Sigmoid colon (tissue), 6 donors: ENCODE measurements at regions not wholly inside any gene's neighbourhood (a gene's known extent, or its start where the extent isn't known, plus 50 kb on each side); places are given as distances from the start of the nearest gene placed in this dataset.

Source experiments
- DNase-seq: peaks from one replicate; pipeline ENCODE4 v3.0.0-alpha.2; 2019
- H3K27ac ChIP-seq, 4 donors: fragments of 200-600 bp; sonication (generic); one replicate each; pipeline ENCODE4 v1.5.1; 2016 to 2019; ENCODE audit warnings: mild to moderate bottlenecking in 1 of 4
- H3K27me3 ChIP-seq, 3 donors: fragments of 200-600 bp; sonication (generic); one replicate each; pipeline ENCODE4 v1.5.1; 2019; ENCODE audit warnings: mild to moderate bottlenecking in 1 of 3
- H3K36me3 ChIP-seq, 4 donors: fragments of 200-600 bp; sonication (generic); one replicate each; pipeline ENCODE4 v1.5.1; 2016 to 2019
- H3K4me1 ChIP-seq, 4 donors: fragments of 200-600 bp; sonication (generic); one replicate each; pipeline ENCODE4 v1.5.1; 2017 to 2019
- H3K4me3 ChIP-seq, 4 donors: fragments of 200-600 bp; sonication (generic); one replicate each; pipeline ENCODE4 v1.5.1; 2017 to 2019; ENCODE audit warnings: mild to moderate bottlenecking in 2 of 4, moderate library complexity in 1 of 4
- H3K9me3 ChIP-seq, 4 donors: fragments of 200-600 bp in 3 of 4; sonication (generic) in 3 of 4; one replicate each; pipeline versions ENCODE4 v1.5.1 to v1.6.1; 2013 to 2019
- EP300 ChIP-seq, 4 donors: sonication (generic); formaldehyde crosslinking; IDR thresholded peaks; one replicate each; pipeline ENCODE4 v1.6.1; 2017; ENCODE audit warnings: antibody characterized with exemption in 4 of 4
- POLR2A ChIP-seq, 2 donors: fragments of 450-650 bp; IDR thresholded peaks; one replicate each; pipeline ENCODE4 v1.6.1; 2016; ENCODE audit warnings: antibody characterized with exemption in 2 of 2, mild to moderate bottlenecking in 2 of 2, moderate library complexity in 2 of 2
- POLR2AphosphoS5 ChIP-seq, 4 donors: sonication (generic); formaldehyde crosslinking; IDR thresholded peaks; one replicate each; pipeline ENCODE4 v1.6.1; 2017; ENCODE audit warnings: antibody characterized with exemption in 4 of 4
- WGBS, 2 donors: extraction: QIAGEN DNeasy Blood & Tissue Kit; methylation state at CpG; one replicate each; pipeline ENCODE4 v1.1.7; 2013; 5-methylcytosine and 5-hydroxymethylcytosine counted together
- intact Hi-C: fragments of 100-400 bp; cut with DNase I; formaldehyde crosslinking; loops from one replicate; pipeline ENCODE4 v1.15.1; 2023
- TF ChIP-seq, protein P1 (sequence below), 4 experiments: fragments of 450-650 bp in 3 of 4; fragments of 200-600 bp in 1 of 4; IDR thresholded peaks; one replicate each; pipeline ENCODE4 v1.5.1; 2016 to 2019; ENCODE audit warnings: antibody characterized with exemption in 4 of 4, mild to moderate bottlenecking in 3 of 4, moderate library complexity in 2 of 4
- donor health status: healthy with polysubstance abuse.
- donor health status: healthy.

GRCh38 chr14:97851428-97851995, 1054.3 kb downstream of the VRK1 start:
- Histone ChIP-seq H3K27ac (no peak overlapping the region), H3K27me3 (no peaks in the 10 kb centered on the region), H3K4me1 (no peaks in the 10 kb centered on the region), H3K36me3 (no peaks in the 10 kb centered on the region), H3K9me3 (no peaks in the 10 kb centered on the region), H3K4me3 (no peak overlapping the region)
- no peak for DNase-seq
- intact Hi-C loops: no loop called here
- no peak for TF ChIP-seq POLR2AphosphoS5 (IDR thresholded peaks at IDR 0.05)
- no peak for TF ChIP-seq EP300 (IDR thresholded peaks at IDR 0.05)
- no peak for TF ChIP-seq POLR2A (IDR thresholded peaks at IDR 0.05)
- TF ChIP-seq, protein P1, sequence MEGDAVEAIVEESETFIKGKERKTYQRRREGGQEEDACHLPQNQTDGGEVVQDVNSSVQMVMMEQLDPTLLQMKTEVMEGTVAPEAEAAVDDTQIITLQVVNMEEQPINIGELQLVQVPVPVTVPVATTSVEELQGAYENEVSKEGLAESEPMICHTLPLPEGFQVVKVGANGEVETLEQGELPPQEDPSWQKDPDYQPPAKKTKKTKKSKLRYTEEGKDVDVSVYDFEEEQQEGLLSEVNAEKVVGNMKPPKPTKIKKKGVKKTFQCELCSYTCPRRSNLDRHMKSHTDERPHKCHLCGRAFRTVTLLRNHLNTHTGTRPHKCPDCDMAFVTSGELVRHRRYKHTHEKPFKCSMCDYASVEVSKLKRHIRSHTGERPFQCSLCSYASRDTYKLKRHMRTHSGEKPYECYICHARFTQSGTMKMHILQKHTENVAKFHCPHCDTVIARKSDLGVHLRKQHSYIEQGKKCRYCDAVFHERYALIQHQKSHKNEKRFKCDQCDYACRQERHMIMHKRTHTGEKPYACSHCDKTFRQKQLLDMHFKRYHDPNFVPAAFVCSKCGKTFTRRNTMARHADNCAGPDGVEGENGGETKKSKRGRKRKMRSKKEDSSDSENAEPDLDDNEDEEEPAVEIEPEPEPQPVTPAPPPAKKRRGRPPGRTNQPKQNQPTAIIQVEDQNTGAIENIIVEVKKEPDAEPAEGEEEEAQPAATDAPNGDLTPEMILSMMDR (IDR thresholded peaks at IDR 0.05): no peak
- 53 to 68% methylated on average over 15 of the region's 15 CpGs for WGBS, 2 donors

DNA sequence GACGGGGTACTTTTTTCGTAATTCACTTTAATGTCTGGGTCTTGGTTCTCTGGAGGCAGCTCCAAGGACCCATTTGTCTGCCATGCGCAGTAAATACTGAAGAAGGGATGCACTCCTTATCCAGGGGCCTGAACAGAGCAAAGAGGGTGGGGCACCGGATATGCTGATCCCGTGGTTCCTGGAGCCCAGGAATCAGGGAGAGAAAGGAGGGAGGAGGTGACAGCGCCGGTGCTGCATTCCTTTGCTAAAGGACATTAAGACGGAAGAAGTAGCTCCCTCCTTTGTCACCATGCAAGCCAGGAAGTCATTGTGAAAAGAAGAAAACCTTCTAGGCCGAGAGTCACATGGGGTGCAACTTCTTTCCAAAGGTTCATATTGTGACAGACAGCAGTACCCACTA, 1057.7 kb downstream of the VRK1 start:
- Histone ChIP-seq H3K36me3 (no peaks in the 10 kb centered on the region), H3K27ac (no peak overlapping the region), H3K27me3 (no peaks in the 10 kb centered on the region), H3K9me3 (no peaks in the 10 kb centered on the region), H3K4me3 (no peak overlapping the region), H3K4me1 (no peaks in the 10 kb centered on the region)
- DNase-seq: no peak
- 61 to 70% methylated on average over 9 of the region's 9 CpGs for WGBS, 2 donors
- intact Hi-C loops: no loop called here
- TF ChIP-seq POLR2A (IDR thresholded peaks at IDR 0.05) (no peak), EP300 (IDR thresholded peaks at IDR 0.05) (no peak), POLR2AphosphoS5 (IDR thresholded peaks at IDR 0.05) (no peak)
- TF ChIP-seq, protein P1 (IDR thresholded peaks at IDR 0.05): no peak

- no peak overlapping the region for H3K4me3 ChIP-seq
- no peaks in the 10 kb centered on the region for H3K9me3 ChIP-seq
- no peak for DNase-seq
- no peaks in the 10 kb centered on the region for H3K27me3 ChIP-seq
- 47 to 71% methylated on average over 2 of the region's 2 CpGs for WGBS, 2 donors
- H3K4me1 ChIP-seq: no peaks in the 10 kb centered on the region
- no peaks in the 10 kb centered on the region for H3K36me3 ChIP-seq
- intact Hi-C loops: no loop called here
- TF ChIP-seq POLR2AphosphoS5 (IDR thresholded peaks at IDR 0.05) (no peak), POLR2A (IDR thresholded peaks at IDR 0.05) (no peak), EP300 (IDR thresholded peaks at IDR 0.05) (no peak)
- TF ChIP-seq, protein P1 (IDR thresholded peaks at IDR 0.05): no peak
- no peak overlapping the region for H3K27ac ChIP-seq
These were observed 1069.0 kb downstream of the VRK1 start for GRCh38 chr14:97866195-97866594.

GRCh38 chr14:97866664-97867063, 1069.5 kb downstream of the VRK1 start:
- Histone ChIP-seq H3K4me1 (no peaks in the 10 kb centered on the region), H3K27ac (no peak overlapping the region), H3K36me3 (no peaks in the 10 kb centered on the region), H3K27me3 (no peaks in the 10 kb centered on the region), H3K9me3 (no peaks in the 10 kb centered on the region), H3K4me3 (no peak overlapping the region)
- intact Hi-C loops: no loop called here
- DNase-seq: no peak
- TF ChIP-seq POLR2AphosphoS5 (IDR thresholded peaks at IDR 0.05): no peak
- no peak for TF ChIP-seq EP300 (IDR thresholded peaks at IDR 0.05)
- TF ChIP-seq POLR2A (IDR thresholded peaks at IDR 0.05): no peak
- TF ChIP-seq, protein P1 (IDR thresholded peaks at IDR 0.05): no peak
- 66 to 73% methylated on average over 5 of the region's 5 CpGs for WGBS, 2 donors

DNA sequence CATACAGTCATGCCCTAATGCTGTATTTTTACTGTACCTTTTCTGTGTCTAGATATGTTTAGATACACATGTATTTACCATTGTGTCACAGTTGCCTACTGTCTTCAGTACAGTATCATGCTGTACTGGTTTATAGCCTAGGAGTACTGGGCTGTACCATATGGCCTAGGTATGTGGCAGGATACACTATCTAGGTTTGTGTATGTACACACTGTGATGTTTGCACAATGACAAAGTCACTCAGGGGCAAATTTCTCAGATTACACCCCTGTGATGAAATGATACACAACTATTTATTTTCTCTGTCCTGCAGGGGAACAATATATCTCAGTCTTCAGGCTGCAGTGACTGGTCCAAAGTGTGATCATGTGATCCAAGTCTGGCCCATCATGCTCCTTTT, 1076.1 kb downstream of the VRK1 start:
- Histone ChIP-seq H3K4me1 (peaks cover 0 to 6% (median 2%) of the 10 kb centered on the region in 4 donors), H3K36me3 (no peaks in the 10 kb centered on the region), H3K27ac (no peak overlapping the region), H3K27me3 (no peaks in the 10 kb centered on the region), H3K9me3 (no peaks in the 10 kb centered on the region), H3K4me3 (no peak overlapping the region)
- intact Hi-C loops: no loop called here
- DNase-seq: no peak
- TF ChIP-seq, protein P1 (IDR thresholded peaks at IDR 0.05): no peak
- TF ChIP-seq EP300 (IDR thresholded peaks at IDR 0.05) (no peak), POLR2A (IDR thresholded peaks at IDR 0.05) (no peak), POLR2AphosphoS5 (IDR thresholded peaks at IDR 0.05) (no peak)
